Subcutaneous abdominal adipose tissue (tissue), 5 donors: ENCODE measurements at regions not wholly inside any gene's neighbourhood (a gene's known extent, or its start where the extent isn't known, plus 50 kb on each side); places are given as distances from the start of the nearest gene placed in this dataset.
A peak's percentile ranks its signal among the peaks of the same experiment; 100 is the strongest.

Experiments used
- H3K27ac ChIP-seq: one replicate; pipeline ENCODE4 v1.7.0; 2013; ENCODE audit warnings: low read depth, mild to moderate bottlenecking, inconsistent platforms, low read length, moderate library complexity
- H3K27me3 ChIP-seq, 5 donors: one replicate each; pipeline ENCODE4 v1.7.0; 2013; ENCODE audit warnings: low read length in 5 of 5, inconsistent platforms in 1 of 5; ENCODE audit not compliant: control insufficient read depth in 5 of 5, insufficient read depth in 4 of 5
- H3K36me3 ChIP-seq, 5 donors: one replicate each; pipeline ENCODE4 v1.7.0; 2013; ENCODE audit warnings: low read length in 5 of 5; ENCODE audit not compliant: control insufficient read depth in 5 of 5, insufficient read depth in 5 of 5
- H3K4me1 ChIP-seq, 5 donors: one replicate each; pipeline ENCODE4 v1.7.0; 2013; ENCODE audit warnings: low read length in 5 of 5, mild to moderate bottlenecking in 3 of 5, moderate library complexity in 1 of 5; ENCODE audit not compliant: control insufficient read depth in 5 of 5, insufficient read depth in 5 of 5
- H3K4me3 ChIP-seq, 5 donors: one replicate each; pipeline ENCODE4 v1.7.0; 2013; ENCODE audit warnings: low read length in 5 of 5, low read depth in 1 of 5
- H3K9ac ChIP-seq, 5 donors: one replicate each; pipeline ENCODE4 v1.7.0; 2013; ENCODE audit warnings: low read length in 5 of 5, mild to moderate bottlenecking in 4 of 5, moderate library complexity in 3 of 5
- H3K9me3 ChIP-seq, 5 donors: one replicate each; pipeline ENCODE4 v1.7.0; 2013; ENCODE audit warnings: low read length in 5 of 5; ENCODE audit not compliant: control insufficient read depth in 5 of 5
- donor health status: healthy.
- donor health status: healthy.
- donor health status: healthy.
- donor health status: healthy.
- donor health status: healthy.

DNA sequence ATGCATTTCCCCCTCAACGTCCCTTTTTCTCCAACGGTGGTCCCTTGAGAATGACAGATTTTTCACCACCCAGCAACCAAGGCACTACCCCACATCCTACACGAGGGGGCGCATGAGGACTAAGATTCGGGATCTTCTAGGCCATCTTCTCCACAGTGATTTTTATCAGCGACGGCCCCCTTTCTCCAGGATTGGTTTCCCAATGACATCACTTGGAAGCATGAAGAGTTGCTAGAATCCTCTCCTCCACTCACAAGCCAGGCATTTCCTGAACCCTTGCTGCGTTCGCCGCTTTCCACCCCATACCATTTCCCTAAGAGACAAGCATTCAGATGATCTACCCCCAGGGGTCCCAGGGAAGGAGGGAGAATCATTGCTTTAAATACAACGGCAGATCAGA, 252.0 kb downstream of the HIVEP2 start:
- H3K9me3 ChIP-seq: no peaks in the 10 kb centered on the region
- no peaks in the 10 kb centered on the region for H3K27me3 ChIP-seq
- H3K27ac ChIP-seq: no peak overlapping the region
- peak overlapping the region in 4 of 5 donors; percentile 4 to 43 (median 20) for H3K4me3 ChIP-seq
- H3K36me3 ChIP-seq: no peaks in the 10 kb centered on the region
- peaks cover 0 to 9% (median 5%) of the 10 kb centered on the region in 5 donors for H3K4me1 ChIP-seq
- no peak overlapping the region for H3K9ac ChIP-seq

GRCh38 chr6:142693441-142693840, 251.5 kb downstream of the HIVEP2 start:
- H3K9me3 ChIP-seq: no peaks in the 10 kb centered on the region
- no peaks in the 10 kb centered on the region for H3K27me3 ChIP-seq
- H3K36me3 ChIP-seq: no peaks in the 10 kb centered on the region
- peak overlapping the region in 2 of 5 donors; percentile 28 to 43 for H3K4me3 ChIP-seq
- no peak overlapping the region for H3K9ac ChIP-seq
- H3K4me1 ChIP-seq: peaks cover 0 to 9% (median 5%) of the 10 kb centered on the region in 5 donors
- no peak overlapping the region for H3K27ac ChIP-seq

DNA sequence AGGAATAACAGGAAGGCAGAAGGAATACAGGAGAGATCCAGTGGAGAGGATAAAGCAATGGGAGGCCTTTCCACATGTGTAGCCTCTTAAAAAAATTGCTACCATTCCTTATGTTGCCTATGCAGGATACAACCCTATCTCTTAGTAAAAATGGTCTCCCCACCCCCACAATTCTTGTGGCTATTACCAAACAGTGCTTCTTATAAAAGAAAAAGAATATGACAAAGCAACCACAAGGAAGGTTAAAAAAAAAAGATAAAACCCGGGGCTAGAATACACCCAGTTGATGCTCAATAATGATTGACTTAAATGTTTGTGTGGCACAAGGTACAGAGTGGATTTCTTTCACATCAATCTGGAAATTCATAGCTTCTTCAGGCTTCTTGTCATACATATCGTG, 250.9 kb downstream of the HIVEP2 start:
- Histone ChIP-seq H3K36me3 (no peaks in the 10 kb centered on the region), H3K27me3 (no peaks in the 10 kb centered on the region), H3K4me3 (no peak overlapping the region), H3K27ac (no peak overlapping the region), H3K9ac (no peak overlapping the region), H3K4me1 (peaks cover 0 to 9% (median 5%) of the 10 kb centered on the region in 5 donors), H3K9me3 (no peaks in the 10 kb centered on the region)

DNA sequence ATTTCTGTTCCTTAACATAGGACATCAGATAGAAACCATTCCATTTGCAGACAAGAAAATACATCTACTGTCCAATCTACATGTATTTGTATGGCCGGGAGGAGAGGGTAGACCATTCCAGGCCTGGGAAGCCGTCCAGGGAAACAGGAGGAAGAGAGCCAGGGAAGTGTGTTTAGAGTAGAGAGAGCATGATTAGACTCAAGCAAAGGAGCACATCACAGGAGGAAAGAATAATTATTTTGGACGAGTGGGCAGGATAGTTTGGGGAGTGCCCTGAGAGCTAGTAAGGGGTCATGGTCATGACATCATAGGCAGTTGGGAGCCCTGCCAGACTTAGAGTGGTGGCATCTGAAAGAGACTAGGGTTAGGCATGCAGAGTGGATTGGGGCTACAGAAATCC, 250.0 kb downstream of the HIVEP2 start:
- Histone ChIP-seq H3K4me1 (peaks cover 0 to 9% (median 5%) of the 10 kb centered on the region in 5 donors), H3K36me3 (no peaks in the 10 kb centered on the region), H3K27ac (no peak overlapping the region), H3K4me3 (no peak overlapping the region), H3K27me3 (no peaks in the 10 kb centered on the region), H3K9me3 (no peaks in the 10 kb centered on the region), H3K9ac (no peak overlapping the region)

GRCh38 chr6:142696123-142697000, 248.6 kb downstream of the HIVEP2 start:
- Histone ChIP-seq H3K4me3 (no peak overlapping the region), H3K4me1 (peaks cover 0 to 12% (median 7%) of the 10 kb centered on the region in 5 donors), H3K27me3 (no peaks in the 10 kb centered on the region), H3K9me3 (no peaks in the 10 kb centered on the region), H3K9ac (no peak overlapping the region), H3K36me3 (no peaks in the 10 kb centered on the region), H3K27ac (no peak overlapping the region)

DNA sequence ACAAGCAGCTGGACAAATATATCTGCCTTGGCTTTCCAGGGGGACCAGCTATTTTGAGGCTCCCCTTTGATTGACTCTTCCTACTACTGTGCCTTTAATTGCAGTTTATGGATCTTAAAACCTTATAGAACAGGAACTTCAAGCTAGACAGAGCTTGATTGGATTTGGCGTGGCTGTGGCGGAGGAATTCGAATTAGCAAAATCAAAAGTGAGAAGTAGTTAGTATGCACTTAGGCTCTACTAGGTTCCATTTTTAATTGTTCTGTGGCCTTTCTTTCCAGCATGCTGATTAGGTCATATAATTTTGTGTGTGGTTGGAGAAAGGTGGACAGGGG, 248.0 kb downstream of the HIVEP2 start:
- H3K9ac ChIP-seq: no peak overlapping the region
- H3K9me3 ChIP-seq: no peaks in the 10 kb centered on the region
- no peaks in the 10 kb centered on the region for H3K27me3 ChIP-seq
- H3K36me3 ChIP-seq: no peaks in the 10 kb centered on the region
- H3K4me3 ChIP-seq: no peak overlapping the region
- H3K27ac ChIP-seq: no peak overlapping the region
- H3K4me1 ChIP-seq: peaks cover 0 to 12% (median 7%) of the 10 kb centered on the region in 5 donors

DNA sequence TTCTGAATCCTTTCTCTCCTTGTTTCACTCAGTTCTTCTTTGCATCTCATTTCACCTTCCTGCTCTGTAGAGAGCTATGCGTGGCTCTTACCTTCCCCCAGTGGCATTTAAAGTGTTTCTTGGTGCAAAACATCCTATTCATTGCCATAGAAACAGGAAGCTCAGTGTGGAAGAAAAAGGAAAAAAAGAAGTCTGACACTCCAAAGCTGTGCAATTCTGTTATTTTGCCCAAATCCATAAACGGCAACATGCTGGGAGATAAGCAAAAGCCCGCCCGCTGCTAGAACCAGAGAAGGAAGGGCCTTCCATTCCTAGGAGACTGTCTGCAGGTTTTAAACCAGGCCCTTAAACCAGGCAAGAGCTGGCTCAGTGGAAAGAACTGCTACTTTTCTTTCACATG, 247.1 kb downstream of the HIVEP2 start:
- Histone ChIP-seq H3K4me1 (peaks cover 0 to 11% (median 10%) of the 10 kb centered on the region in 5 donors), H3K27me3 (no peaks in the 10 kb centered on the region), H3K4me3 (no peak overlapping the region), H3K36me3 (no peaks in the 10 kb centered on the region), H3K9ac (no peak overlapping the region), H3K9me3 (no peaks in the 10 kb centered on the region), H3K27ac (no peak overlapping the region)

DNA sequence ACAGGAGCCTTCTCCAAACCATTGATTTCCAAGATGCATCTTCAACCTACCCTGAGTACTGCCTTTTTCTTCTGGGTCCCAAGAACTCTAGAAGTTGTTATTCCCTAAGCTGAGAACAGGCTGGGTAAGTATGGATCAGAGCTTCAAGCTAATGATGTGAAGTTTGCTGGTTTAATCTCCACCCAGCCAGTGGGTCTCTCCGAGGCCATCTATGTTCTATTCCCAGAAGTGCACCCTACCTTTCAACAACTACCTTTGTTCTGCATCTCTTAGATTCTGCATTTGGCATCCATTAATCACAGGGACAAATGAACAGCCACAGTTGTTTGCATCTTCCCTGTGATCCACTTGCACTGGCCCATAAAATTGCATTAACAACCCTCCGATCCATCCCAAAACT, 246.2 kb downstream of the HIVEP2 start:
- no peaks in the 10 kb centered on the region for H3K27me3 ChIP-seq
- H3K4me1 ChIP-seq: peaks cover 0 to 10% (median 3%) of the 10 kb centered on the region in 5 donors
- H3K36me3 ChIP-seq: no peaks in the 10 kb centered on the region
- no peak overlapping the region for H3K4me3 ChIP-seq
- H3K9ac ChIP-seq: no peak overlapping the region
- no peaks in the 10 kb centered on the region for H3K9me3 ChIP-seq
- no peak overlapping the region for H3K27ac ChIP-seq

GRCh38 chr6:142699391-142699790, 245.6 kb downstream of the HIVEP2 start:
- Histone ChIP-seq H3K4me1 (peaks cover 0 to 10% (median 3%) of the 10 kb centered on the region in 5 donors), H3K27ac (no peak overlapping the region), H3K36me3 (no peaks in the 10 kb centered on the region), H3K4me3 (no peak overlapping the region), H3K9me3 (no peaks in the 10 kb centered on the region), H3K27me3 (no peaks in the 10 kb centered on the region), H3K9ac (no peak overlapping the region)

GRCh38 chr6:142700032-142700431, 244.9 kb downstream of the HIVEP2 start:
- Histone ChIP-seq H3K4me1 (peaks cover 0 to 10% (median 3%) of the 10 kb centered on the region in 5 donors), H3K36me3 (no peaks in the 10 kb centered on the region), H3K9me3 (no peaks in the 10 kb centered on the region), H3K9ac (no peak overlapping the region), H3K27me3 (no peaks in the 10 kb centered on the region), H3K27ac (no peak overlapping the region), H3K4me3 (no peak overlapping the region)
